Tibial nerve (tissue), 4 donors: ENCODE measurements at regions not wholly inside any gene's neighbourhood (a gene's known extent, or its start where the extent isn't known, plus 50 kb on each side); places are given as distances from the start of the nearest gene placed in this dataset.
"Not testable (repeated sequence)": the region's sequence is repeated elsewhere in the genome, so short reads cannot be mapped to it uniquely, and the experiment has no call there.

Source experiments
- DNase-seq, 2 donors: peaks; one replicate each; pipeline ENCODE4 v3.0.0-alpha.2; 2019; ENCODE audit warnings: low spot score in 2 of 2
- H3K27ac ChIP-seq, 4 donors: fragments of 200-600 bp; sonication (generic) in 3 of 4; one replicate each; pipeline ENCODE4 v1.5.1; 2017 to 2019; ENCODE audit warnings: mild to moderate bottlenecking in 1 of 4
- H3K27me3 ChIP-seq, 2 donors: fragments of 200-600 bp; sonication (generic) in 1 of 2; one replicate each; pipeline versions ENCODE4 v1.5.1 to v1.6.0; 2017 to 2019
- H3K36me3 ChIP-seq, 3 donors: fragments of 200-600 bp; sonication (generic); one replicate each; pipeline ENCODE4 v1.5.1; 2018 to 2019
- H3K4me1 ChIP-seq, 4 donors: fragments of 200-600 bp; sonication (generic) in 3 of 4; one replicate each; pipeline ENCODE4 v1.5.1; 2017 to 2019
- H3K4me3 ChIP-seq, 4 donors: fragments of 200-600 bp; sonication (generic) in 3 of 4; one replicate each; pipeline ENCODE4 v1.5.1; 2017 to 2019; ENCODE audit warnings: mild to moderate bottlenecking in 1 of 4, moderate library complexity in 1 of 4
- H3K9me3 ChIP-seq, 4 donors: fragments of 200-600 bp; sonication (generic) in 3 of 4; one replicate each; pipeline ENCODE4 v1.5.1; 2017 to 2019
- CTCF ChIP-seq, 5 experiments: fragments of 200-600 bp in 3 of 5; fragments of 450-650 bp in 2 of 5; sonication (generic) in 3 of 5; IDR thresholded peaks; one replicate each; pipeline ENCODE4 v1.5.1; 2016 to 2019; ENCODE audit warnings: antibody characterized with exemption in 5 of 5, mild to moderate bottlenecking in 3 of 5, moderate library complexity in 2 of 5
- EP300 ChIP-seq, 2 donors: sonication (generic); formaldehyde crosslinking; IDR thresholded peaks; one replicate each; pipeline ENCODE4 v1.6.1; 2017; ENCODE audit warnings: antibody characterized with exemption in 2 of 2, mild to moderate bottlenecking in 1 of 2
- POLR2A ChIP-seq, 2 donors: fragments of 450-650 bp; IDR thresholded peaks; one replicate each; pipeline ENCODE4 v1.6.1; 2017; ENCODE audit warnings: antibody characterized with exemption in 2 of 2, mild to moderate bottlenecking in 2 of 2, moderate library complexity in 2 of 2
- WGBS, 2 donors: methylation state at CpG; one replicate each; pipeline ENCODE4 v1.1.5; 2018; 5-methylcytosine and 5-hydroxymethylcytosine counted together

- 83 to 89% methylated on average over 5 of the region's 5 CpGs for WGBS, 2 donors
- TF ChIP-seq CTCF (IDR thresholded peaks at IDR 0.05) (no peak), POLR2A (IDR thresholded peaks at IDR 0.05) (no peak), EP300 (IDR thresholded peaks at IDR 0.05) (no peak)
- H3K27me3 ChIP-seq: no peaks in the 10 kb centered on the region
- H3K4me3 ChIP-seq: no peak overlapping the region
- H3K9me3 ChIP-seq: no peaks in the 10 kb centered on the region
- DNase-seq: no peak
- no peak overlapping the region for H3K27ac ChIP-seq
- no peaks in the 10 kb centered on the region for H3K36me3 ChIP-seq
- H3K4me1 ChIP-seq: no peaks in the 10 kb centered on the region
Observed at GRCh38 chr7:146022776-146023175, 93.8 kb upstream of the CNTNAP2 start.

GRCh38 chr7:146019041-146020004 lies 97.3 kb upstream of the CNTNAP2 start:
- not testable (repeated sequence) for H3K9me3 ChIP-seq

GRCh38 chr7:146017366-146017765 lies 99.2 kb upstream of the CNTNAP2 start:
- not testable (repeated sequence) for H3K27me3 ChIP-seq, H3K9me3 ChIP-seq, DNase-seq, H3K27ac ChIP-seq, H3K36me3 ChIP-seq, H3K4me3 ChIP-seq, H3K4me1 ChIP-seq
- WGBS, 2 donors: 87 to 93% methylated on average over 5 of the region's 5 CpGs

More at GRCh38 chr7:146019041-146020004, 97.3 kb upstream of the CNTNAP2 start:
- not testable (repeated sequence) for H3K36me3 ChIP-seq, H3K4me3 ChIP-seq, H3K27ac ChIP-seq, DNase-seq, H3K27me3 ChIP-seq, H3K4me1 ChIP-seq
- WGBS, 2 donors: 94 to 97% methylated on average over 25 to 33 of the region's 33 CpGs

GRCh38 chr7:146014154-146014553 lies 102.4 kb upstream of the CNTNAP2 start:
- not testable (repeated sequence) for H3K9me3 ChIP-seq, H3K4me3 ChIP-seq, H3K27me3 ChIP-seq, H3K4me1 ChIP-seq, DNase-seq, H3K27ac ChIP-seq, H3K36me3 ChIP-seq
- 96 to 100% methylated on average over 2 of the region's 2 CpGs for WGBS, 2 donors

- no peak overlapping the region for H3K4me3 ChIP-seq
- no peaks in the 10 kb centered on the region for H3K27me3 ChIP-seq
- no peaks in the 10 kb centered on the region for H3K36me3 ChIP-seq
- no peaks in the 10 kb centered on the region for H3K4me1 ChIP-seq
- 93% methylated on average over 8 of the region's 8 CpGs for WGBS, 2 donors
- no peak for TF ChIP-seq POLR2A (IDR thresholded peaks at IDR 0.05)
- TF ChIP-seq EP300 (IDR thresholded peaks at IDR 0.05): no peak
- no peak for TF ChIP-seq CTCF (IDR thresholded peaks at IDR 0.05)
- H3K27ac ChIP-seq: no peak overlapping the region
- H3K9me3 ChIP-seq: no peaks in the 10 kb centered on the region
- DNase-seq: no peak
Observed at GRCh38 chr7:146008293-146008692, 108.3 kb upstream of the CNTNAP2 start.

GRCh38 chr7:146004805-146005204 lies 111.8 kb upstream of the CNTNAP2 start:
- Histone ChIP-seq H3K4me1 (no peaks in the 10 kb centered on the region), H3K9me3 (no peaks in the 10 kb centered on the region), H3K27ac (no peak overlapping the region), H3K36me3 (no peaks in the 10 kb centered on the region), H3K4me3 (no peak overlapping the region), H3K27me3 (no peaks in the 10 kb centered on the region)
- no peak for TF ChIP-seq POLR2A (IDR thresholded peaks at IDR 0.05)
- no peak for TF ChIP-seq CTCF (IDR thresholded peaks at IDR 0.05)
- TF ChIP-seq EP300 (IDR thresholded peaks at IDR 0.05): no peak
- no peak for DNase-seq
- 75 to 90% methylated on average over 2 of the region's 2 CpGs for WGBS, 2 donors
